Right ventricle myocardium superior (tissue), 1 donor: ENCODE measurements at regions not wholly inside any gene's neighbourhood (a gene's known extent, or its start where the extent isn't known, plus 50 kb on each side); places are given as distances from the start of the nearest gene placed in this dataset.
A peak's percentile ranks its signal among the peaks of the same experiment; 100 is the strongest.

Source experiments
- ATAC-seq: fragments of 200-7000 bp; cut with Tn5 transposase; one replicate; pipeline ENCODE4 v1.9.1; 2020; ENCODE audit warnings: mild to moderate bottlenecking; ENCODE audit not compliant: poor library complexity
- DNase-seq: peaks from one replicate; pipeline ENCODE4 v3.0.0-alpha.2; 2020
- intact Hi-C: fragments of 100-400 bp; cut with DNase I; formaldehyde crosslinking; loops from one replicate; pipeline ENCODE4 v1.11.2; 2022
- donor health status: DM: no; HTN: yes; CAD: no; lungs with severe emphysema.

DNA sequence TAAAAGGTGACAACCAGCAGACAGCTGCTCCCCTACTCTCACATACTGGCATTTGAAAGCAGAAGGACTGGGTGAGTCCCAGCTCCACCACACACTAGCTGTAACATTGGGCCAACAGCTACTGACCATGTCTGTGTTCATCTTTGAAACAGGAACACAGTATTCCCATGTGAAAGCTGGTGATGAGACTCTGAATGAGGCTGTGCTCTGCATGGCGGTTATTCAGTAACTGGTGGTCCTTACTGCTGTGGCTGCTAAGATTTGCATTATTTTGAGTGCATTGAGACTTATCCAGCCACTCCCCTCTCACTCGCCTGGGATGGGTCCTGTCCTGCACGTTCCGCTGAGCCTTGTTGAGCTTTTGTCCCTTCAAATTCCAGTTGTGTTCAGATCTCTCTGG, 342.9 kb downstream of the FOXL1 start:
- no peak for ATAC-seq
- DNase-seq = no peak
- intact Hi-C loops = no loop called here

DNA sequence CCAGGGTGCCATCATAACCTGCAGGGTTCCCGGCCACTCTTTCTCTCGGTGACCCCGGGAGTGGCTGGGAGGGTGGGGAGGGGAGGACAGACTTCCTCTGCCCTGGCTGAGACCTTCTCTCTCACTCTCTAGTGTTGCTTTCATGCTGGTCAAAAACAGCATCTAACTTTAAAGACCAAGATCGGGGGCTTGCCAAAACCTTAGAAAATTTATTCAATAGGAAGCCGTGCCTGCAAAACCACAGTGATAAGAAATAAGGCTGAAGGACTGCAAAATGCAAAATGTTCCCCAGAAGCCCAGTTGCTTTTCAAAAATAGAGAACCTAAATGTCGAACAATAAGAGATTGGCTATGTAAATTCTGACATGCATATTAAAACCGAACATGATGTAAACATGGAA, 344.0 kb downstream of the FOXL1 start:
- intact Hi-C loops = no loop called here
- DNase-seq (no peak), ATAC-seq (no peak)

DNA sequence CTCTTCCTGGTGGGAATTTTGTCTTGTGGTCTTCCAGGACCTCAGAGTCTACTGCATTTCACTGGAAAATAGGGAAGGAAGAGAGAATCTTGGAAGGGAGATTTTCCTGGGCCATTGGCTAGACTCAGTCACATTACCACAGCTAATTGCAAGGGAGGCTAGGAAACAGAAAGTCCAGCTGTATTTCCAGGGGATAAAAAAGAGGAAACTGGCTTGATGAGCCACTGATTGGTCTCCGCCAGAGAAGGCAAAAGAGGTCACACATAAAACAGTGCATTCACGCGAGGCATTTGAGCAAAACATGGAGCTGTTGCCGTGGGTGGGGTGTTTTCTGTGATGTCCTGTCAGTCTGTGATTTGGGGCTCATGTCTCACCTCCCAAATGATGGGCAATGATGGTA, 345.3 kb downstream of the FOXL1 start:
- DNase-seq (no peak), ATAC-seq (no peak)
- intact Hi-C loops = no loop called here

DNA sequence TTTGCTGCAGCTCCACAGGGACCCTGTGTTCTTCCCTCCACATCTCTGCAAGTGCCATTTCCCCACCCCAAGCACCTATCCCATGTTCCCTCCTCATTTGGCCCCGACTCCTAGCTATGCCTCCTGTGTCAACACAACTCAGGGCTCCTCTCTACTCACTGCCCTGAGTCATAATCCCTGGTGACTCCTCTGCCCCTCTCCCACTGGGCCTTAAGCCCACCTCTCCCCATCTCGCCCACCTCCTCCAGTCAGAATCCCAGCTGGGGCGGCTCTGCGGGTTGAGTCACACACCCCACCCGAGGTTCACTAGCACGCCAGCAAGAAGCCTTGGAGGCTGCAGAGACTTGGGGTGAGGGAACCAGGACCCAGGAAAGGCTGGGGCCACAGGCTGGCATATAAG, 346.2 kb downstream of the FOXL1 start:
- DNase-seq (no peak), ATAC-seq (no peak)
- intact Hi-C loops = no loop called here

DNA sequence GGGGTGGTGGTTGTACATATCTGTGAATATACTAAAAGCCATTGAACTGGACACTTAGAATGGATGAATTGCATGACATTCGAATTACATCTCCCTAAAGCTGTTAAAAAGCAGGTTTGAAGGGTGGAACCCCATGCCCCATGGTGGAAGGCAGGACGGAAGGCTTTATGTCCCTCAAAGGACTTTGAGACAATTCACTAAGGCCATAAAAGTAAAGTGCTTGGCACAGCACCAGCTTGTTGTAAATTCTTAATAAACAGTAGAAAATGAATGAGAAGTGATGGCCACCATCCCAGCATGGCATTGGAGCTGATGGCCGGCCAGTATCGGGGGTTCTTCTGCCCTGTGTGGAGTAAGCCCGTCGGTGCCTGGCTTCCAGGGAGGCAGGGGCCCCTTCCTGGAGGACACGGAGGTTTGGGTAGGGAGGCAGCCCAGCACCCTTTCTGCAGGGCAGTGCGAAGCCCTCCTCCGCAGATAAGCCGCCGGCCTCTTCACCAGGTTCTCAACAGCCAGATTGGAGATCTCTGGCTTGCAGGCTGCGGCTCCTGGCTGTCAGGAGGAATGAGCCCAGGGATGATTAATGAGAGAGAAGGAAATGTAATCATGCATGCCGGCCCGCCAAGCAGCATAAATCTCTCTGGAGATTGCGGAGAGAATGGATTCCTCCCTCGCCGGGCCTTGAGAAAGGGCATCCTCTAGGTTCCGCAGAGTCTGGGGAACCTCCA, 346.9 kb downstream of the FOXL1 start:
- intact Hi-C loops = no loop called here
- ATAC-seq (no peak), DNase-seq (no peak)

DNA sequence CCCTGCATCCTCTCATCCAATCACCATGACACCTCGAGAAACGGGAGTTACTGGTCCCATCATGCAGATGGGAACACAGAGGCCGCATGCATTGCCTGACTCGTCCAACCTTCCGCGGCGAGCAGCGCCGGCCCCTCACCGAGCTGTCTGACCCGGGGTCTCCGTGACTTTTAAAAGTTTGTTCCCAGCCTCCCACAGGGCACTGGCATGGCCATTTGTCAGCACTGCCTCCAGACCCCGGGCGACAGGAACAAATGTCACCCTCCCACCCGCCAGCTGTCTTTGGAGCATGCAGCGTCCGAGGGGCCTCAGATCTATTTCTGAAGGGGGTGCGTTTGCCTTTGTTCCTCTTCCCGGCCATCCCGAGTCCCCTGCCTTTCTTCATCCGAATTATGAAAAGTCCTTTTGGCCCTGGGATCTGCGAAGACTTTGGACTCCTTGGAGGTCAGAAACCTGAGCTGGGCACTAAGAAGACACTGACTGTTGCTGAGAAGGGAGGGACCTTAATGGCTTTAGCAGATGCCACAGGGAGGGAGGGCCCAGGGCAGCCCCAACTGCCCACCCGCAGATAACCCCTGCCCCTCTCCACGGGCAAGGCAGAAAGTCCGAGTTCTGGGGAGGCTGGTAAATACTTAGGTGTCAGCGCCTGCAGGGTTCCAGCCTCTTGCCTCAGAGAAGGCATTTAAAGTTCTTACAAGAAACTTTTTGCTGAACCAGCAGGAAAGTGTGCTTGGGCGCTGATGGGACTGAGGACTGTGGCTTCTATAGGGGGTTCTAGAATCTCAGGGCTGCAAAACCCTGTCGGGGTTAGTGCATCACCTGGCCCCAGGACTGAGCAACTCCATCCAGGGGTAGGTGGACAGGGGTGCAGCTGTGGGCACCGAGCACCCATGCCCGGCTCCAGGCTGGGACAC, 348.1 kb downstream of the FOXL1 start:
- DNase-seq (no peak), ATAC-seq (no peak)
- intact Hi-C loops = no loop called here

DNA sequence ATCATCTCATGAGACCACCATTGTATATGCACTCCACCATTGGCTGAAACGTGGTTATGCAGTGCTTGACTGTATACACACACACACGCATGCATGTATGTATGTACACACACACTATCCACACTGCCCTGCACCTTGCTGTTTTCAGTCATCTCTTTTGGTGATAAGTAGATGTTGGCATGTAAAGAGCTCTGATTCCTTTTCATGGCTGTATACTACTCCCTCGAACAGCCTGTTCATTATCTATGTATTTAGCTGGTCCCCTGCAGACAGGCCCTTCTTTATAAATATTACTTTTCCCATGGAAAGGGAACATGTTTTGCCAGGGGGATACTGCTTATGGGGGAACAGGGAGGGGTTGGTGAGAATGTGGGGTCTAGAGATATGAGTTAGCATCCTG, 349.4 kb downstream of the FOXL1 start:
- intact Hi-C loops = no loop called here
- ATAC-seq (no peak), DNase-seq (no peak)

DNA sequence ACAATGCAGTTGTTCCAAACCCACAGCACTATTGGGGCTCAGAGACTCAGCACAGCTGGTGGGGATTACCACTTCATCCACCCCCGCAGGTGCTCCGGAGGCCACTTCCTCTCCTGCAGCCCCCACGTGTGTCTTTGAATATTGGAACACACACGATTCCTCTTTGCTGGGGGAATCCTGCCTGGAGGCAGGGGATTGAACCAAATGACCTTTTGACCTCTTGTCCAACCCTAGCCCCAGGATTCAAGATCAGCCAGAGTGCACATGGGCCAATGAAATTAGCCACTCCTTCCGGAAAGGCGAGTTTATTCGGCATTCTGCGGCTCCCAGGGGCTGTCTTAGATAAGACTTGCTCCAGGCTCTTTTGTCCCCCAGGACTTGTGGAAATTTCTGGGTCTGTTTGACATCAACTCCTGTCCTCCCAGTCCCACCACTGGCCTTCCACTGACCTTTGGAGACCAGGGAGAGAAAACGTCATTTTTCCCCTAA, 350.2 kb downstream of the FOXL1 start:
- intact Hi-C loops = no loop called here
- ATAC-seq (no peak), DNase-seq (no peak)

DNA sequence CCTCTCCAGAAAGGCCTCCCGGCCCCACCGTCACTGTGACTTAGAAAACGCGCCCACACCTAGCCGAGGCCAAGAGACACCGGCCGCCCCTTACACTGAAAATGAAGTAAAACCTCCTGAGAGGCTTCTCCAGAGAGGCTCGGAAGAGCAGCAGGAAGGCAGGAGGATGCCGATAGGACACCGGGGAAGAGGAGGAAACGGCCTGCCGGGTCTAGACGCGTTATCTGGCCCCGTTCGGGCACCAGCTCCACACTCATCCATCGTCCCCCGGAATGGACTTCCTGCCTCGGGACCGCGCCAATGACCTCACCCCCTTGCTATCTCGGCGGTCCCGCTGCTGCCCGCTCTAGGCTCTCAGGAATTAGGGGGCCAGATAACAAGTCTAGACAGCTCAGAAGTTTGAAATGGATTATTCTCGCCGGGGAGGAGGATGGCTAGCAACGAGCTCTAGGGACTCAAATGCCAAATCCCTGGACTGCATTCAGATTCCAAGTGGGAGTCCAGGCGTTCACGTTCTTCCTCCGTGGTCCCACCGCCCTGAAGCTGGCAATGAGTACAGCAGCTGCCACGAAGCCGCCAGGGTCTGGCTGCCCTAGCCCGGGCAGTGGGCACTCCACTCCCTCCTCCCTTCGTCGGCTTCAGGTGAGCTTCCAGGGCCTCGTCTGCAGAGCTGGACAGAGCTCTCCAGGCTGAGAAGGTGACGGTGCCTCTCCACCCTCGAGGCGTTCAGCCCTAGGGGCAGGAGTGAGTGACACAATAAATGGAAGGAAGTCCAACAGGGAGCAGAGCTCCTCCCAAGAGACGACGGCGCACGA, 350.9 kb downstream of the FOXL1 start:
- intact Hi-C loops = no loop called here
- DNase-seq (peak; percentile 59), ATAC-seq (peak; percentile 41)

DNA sequence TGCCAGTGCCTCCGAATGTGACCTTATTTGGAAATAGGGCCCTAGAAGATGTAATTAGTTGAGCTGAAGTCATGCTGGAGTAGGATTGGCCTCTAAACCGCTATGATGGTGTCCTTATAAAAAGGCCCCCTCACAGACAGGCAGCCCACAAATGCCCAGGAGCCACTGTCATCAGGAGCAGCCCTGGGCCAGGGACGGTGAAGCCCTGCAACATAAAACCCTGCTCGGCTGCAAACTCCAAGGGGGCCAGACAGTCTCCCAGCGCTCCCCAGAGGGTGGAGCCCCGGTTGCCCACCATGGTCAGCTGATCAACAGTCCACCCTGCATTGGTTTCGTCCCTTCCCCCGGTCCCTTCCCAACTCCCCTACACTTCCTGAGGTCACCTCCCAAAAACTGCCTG, 351.7 kb downstream of the FOXL1 start:
- ATAC-seq = no peak
- no peak for DNase-seq
- intact Hi-C loops = no loop called here

DNA sequence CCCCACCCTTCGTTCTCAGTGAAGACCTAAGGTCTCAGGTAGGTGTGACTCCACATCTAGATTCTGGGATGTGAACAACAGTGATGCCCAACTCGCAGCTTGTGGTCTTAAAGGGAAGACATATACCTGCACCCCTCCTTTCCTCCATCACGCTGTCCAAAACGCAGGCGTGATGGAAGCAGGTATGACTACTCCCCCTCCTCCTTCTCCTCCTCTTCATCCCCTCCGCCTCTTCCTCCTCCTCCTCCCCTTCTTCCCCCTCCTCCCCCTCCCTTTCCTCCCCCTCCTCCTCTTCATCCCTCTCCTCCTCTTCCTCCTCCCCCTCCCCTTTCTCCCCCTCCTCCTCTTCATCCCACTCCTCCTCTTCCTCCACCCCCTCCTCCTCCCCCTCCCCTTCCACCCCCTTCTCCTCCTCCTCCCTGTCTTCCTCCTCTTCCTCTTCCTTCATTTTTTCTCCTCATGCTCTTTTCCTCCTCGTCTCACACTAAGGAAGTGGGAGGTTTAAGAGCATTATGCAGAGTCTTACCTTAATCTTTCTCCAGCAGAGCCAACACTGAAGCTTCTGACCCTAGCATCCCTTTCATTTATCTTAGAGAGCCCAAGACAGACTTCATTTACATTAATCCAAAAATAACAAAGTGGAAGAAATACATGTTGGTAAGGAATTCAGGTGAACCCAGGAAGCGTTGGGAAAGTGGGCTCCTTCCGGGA, 352.5 kb downstream of the FOXL1 start:
- intact Hi-C loops = no loop called here
- DNase-seq (no peak), ATAC-seq (no peak)

DNA sequence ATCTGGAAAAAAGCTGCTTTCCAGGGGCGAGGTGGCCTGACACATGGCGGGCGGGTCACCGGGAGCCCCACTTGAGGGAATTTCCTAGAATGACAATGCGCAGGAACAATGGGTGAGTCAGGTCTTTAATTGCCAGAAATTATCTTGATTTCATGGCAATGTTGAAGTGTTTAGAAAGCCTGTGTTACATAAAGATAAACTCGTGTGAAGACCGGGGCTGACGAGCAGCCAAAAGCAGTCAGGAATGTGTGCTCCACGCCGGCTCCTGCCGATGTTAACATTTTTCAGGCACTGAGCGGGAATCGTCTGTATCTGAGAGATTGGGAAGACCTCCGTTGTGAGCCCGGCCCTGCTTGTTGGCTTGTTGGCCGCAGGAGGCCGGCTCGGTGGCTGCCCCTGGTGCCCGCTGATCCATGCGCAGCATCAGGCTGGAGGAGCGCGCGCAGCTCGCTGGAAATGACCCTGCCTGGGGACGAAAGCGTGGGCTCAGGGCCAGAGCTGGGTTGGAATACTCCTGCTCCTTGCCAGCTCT, 353.1 kb downstream of the FOXL1 start:
- DNase-seq (peak; percentile 84), ATAC-seq (peak; percentile 92)

DNA sequence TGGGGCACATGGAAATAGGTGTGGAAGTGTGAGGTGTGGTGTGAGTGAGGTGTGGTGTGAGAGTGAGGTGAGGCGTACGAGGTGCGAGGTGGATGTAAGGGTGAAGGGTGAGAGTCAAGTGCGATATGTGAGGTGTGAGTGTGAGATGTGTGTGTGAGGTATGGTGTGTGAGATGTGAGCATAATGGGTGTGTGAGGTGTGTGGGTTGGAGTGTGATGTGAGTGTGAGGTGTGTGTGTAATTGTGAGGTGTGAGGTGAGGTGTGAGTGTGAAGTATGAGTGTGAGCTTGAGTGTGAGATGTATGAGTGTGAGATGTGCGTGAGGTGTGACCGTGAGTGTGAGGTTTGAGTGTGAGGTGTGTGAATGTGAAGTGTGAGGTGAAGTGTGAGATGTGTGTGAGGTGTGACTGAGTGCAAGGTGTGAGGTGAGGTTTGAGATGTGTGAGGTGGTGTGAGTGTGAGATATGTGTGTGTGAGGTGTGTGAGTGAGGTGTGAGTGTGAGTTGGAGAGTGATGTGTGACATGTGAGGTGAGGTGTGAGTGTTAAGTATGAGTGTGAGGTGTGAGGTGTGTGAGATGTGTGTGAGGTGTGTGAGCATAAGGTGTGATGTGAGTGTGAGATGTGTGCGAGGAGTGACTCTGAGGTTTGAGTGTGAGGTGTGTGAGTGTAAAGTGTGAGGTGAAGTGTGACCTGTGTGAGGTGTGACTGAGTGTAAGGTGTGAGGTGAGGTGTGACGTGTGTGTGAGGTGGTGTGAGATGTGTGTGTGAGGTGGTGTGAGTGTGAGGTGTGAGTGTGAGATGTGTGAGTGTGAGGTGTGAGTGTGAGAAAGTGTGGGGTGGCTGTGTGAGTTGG, 354.0 kb downstream of the FOXL1 start:
- DNase-seq (no peak), ATAC-seq (peak; percentile 2)
- intact Hi-C loops = no loop called here

More for the DNA sequence above, 353.1 kb downstream of the FOXL1 start:
- intact Hi-C loops = no loop called here

DNA sequence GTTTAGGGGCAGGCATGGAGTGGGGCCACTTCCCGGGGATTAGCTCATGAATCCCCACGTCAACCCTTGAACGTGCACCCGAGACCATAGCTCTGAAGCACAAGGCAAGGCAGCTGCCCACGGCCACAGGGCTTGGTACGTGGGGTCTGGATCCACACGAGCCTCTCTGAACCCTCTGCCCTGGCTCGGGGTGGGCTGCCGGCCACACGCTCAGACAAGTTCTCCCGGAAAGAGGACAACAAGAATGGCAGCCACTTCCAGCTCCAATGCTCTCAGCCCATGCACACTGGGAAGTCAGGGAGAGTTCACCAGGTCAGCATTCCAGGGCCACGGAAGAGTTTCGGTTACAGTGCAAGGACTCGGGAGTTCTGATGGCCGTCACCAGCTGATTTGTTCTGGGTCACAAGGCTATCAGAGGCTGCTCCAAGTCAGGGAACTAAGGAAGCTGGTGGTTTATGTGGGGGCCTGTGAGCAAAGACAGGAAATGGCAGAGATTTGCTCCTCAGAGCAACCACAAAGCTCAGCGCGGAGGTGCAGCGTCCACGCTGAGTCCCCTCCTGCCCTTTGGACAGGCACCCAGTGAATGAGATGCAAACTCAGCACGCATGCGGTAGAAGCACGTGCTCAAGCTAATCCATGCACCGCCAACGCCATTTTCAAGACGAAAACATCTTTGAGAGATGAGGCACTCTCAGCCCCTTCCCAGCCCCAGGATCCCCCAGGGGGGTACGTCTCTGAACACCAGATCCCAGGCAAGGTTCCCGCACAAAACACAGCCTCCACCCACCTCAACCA, 356.4 kb downstream of the FOXL1 start:
- intact Hi-C loops = no loop called here
- no peak for DNase-seq
- ATAC-seq = no peak

DNA sequence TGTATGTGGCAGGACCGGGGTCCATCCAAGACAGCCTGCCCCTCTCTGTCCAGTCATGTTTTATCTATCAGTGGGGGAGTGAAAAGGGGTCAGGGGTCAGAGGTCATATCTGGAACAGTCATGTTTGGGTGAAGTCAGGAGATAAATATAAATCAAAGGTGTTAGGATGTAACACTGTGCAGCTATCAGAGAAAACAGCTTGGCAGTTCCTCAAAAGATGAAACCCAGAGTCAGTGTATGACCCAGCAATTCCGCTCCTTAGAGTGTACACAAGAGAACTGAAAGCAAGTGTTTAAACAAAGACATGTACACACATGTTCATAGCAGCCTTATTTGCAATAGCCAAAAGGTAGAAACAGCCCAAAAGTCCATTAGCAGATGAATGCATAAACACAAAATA, 361.3 kb downstream of the FOXL1 start:
- ATAC-seq (no peak), DNase-seq (no peak)
- intact Hi-C loops = no loop called here

DNA sequence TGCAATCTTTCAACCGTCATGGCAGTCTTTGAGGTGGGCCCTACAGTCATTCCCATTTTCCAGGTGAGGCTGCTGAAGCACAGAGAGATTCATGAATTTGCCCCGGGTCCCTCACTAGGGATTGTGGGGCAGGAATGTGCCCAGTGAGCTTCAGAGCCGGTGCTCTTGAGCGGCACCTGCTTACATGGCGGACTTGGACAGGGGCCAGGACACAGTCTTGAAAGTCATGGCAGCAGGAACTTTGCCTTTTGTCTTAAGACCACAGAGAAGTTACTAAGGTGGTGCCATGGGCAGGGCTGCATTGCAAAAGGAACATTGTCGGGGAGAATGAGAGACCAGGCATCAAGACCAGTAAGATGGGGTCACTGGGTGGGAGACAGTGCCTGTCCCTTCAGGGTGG, 363.4 kb downstream of the FOXL1 start:
- intact Hi-C loops = no loop called here
- ATAC-seq (no peak), DNase-seq (no peak)
